ENCODE measurements at regions not wholly inside any gene's neighbourhood (a gene's known extent, or its start where the extent isn't known, plus 50 kb on each side); places are given as distances from the start of the nearest gene placed in this dataset.

DNA sequence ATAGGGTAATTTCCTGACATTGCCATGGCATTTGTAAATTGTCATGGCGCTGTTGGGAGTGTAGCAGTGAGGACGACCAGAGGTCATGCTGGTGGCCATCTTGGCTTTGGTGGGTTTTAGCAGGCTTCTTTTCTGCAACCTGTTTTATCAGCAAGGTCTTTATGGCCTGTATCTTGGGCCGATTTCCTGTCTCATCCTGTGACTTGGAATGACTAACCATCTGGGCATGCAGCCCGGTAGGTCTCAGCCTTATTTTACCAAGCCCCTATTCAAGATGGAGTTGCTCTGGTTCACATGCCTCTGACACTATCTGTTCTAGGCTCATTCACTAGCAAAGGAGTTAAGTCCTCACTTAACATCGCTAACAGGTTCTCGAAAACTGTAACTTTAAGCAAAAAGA lies 1374.2 kb downstream of the FAM181B start:
- TF ChIP-seq EZH2phosphoT487 (IDR thresholded peaks at IDR 0.05; ENCODE audit: borderline replicate concordance, low read depth, low read length) = no peak
- TF ChIP-seq, protein P1, sequence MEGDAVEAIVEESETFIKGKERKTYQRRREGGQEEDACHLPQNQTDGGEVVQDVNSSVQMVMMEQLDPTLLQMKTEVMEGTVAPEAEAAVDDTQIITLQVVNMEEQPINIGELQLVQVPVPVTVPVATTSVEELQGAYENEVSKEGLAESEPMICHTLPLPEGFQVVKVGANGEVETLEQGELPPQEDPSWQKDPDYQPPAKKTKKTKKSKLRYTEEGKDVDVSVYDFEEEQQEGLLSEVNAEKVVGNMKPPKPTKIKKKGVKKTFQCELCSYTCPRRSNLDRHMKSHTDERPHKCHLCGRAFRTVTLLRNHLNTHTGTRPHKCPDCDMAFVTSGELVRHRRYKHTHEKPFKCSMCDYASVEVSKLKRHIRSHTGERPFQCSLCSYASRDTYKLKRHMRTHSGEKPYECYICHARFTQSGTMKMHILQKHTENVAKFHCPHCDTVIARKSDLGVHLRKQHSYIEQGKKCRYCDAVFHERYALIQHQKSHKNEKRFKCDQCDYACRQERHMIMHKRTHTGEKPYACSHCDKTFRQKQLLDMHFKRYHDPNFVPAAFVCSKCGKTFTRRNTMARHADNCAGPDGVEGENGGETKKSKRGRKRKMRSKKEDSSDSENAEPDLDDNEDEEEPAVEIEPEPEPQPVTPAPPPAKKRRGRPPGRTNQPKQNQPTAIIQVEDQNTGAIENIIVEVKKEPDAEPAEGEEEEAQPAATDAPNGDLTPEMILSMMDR (conservative IDR thresholded peaks at IDR 0.05; ENCODE audit: low read length) = no peak
